ENCODE measurements at regions not wholly inside any gene's neighbourhood (a gene's known extent, or its start where the extent isn't known, plus 50 kb on each side); places are given as distances from the start of the nearest gene placed in this dataset.

GRCh38 chr15:36458411-36458810 is 121.0 kb upstream of the CDIN1 start:
- Mint-ChIP-seq H3K36me3 (peaks cover 0 to 5% (median 0%) of the 10 kb centered on the region in 3 donors), H3K27me3 (peaks cover 0 to 10% (median 3%) of the 10 kb centered on the region in 5 donors), H3K27ac (no peak overlapping the region), H3K9me3 (peaks cover 0 to 14% (median 8%) of the 10 kb centered on the region in 9 donors), H3K4me1 (no peaks in the 10 kb centered on the region), H3K4me3 (no peak overlapping the region)
- POLR2A ChIA-PET: no interaction called here
- ATAC-seq (no peak), DNase-seq (no peak)

GRCh38 chr15:36465304-36465703 is 114.1 kb upstream of the CDIN1 start:
- H3K4me1 Mint-ChIP-seq: no peaks in the 10 kb centered on the region
- H3K36me3 Mint-ChIP-seq: peaks cover 0 to 5% (median 0%) of the 10 kb centered on the region in 3 donors
- POLR2A ChIA-PET: no interaction called here
- no peak overlapping the region for H3K4me3 Mint-ChIP-seq
- H3K27ac Mint-ChIP-seq: no peak overlapping the region
- ATAC-seq (no peak), DNase-seq (no peak)
- H3K9me3 Mint-ChIP-seq: peaks cover 0 to 19% (median 11%) of the 10 kb centered on the region in 9 donors
- H3K27me3 Mint-ChIP-seq: peaks cover 0 to 19% (median 4%) of the 10 kb centered on the region in 5 donors

- peaks cover 0 to 19% (median 4%) of the 10 kb centered on the region in 5 donors for H3K27me3 Mint-ChIP-seq
- no peak overlapping the region for H3K4me3 Mint-ChIP-seq
- POLR2A ChIA-PET: no interaction called here
- no peak overlapping the region for H3K27ac Mint-ChIP-seq
- H3K4me1 Mint-ChIP-seq: no peaks in the 10 kb centered on the region
- H3K36me3 Mint-ChIP-seq: no peaks in the 10 kb centered on the region
- ATAC-seq (no peak), DNase-seq (no peak)
- H3K9me3 Mint-ChIP-seq: peaks cover 0 to 4% (median under 1%) of the 10 kb centered on the region in 9 donors
Measured at GRCh38 chr15:36468746-36469145, 110.7 kb upstream of the CDIN1 start.

GRCh38 chr15:36469311-36469966 is 110.0 kb upstream of the CDIN1 start:
- H3K4me3 Mint-ChIP-seq: no peak overlapping the region
- no peaks in the 10 kb centered on the region for H3K36me3 Mint-ChIP-seq
- no peaks in the 10 kb centered on the region for H3K4me1 Mint-ChIP-seq
- H3K27me3 Mint-ChIP-seq: peaks cover 0 to 19% (median 4%) of the 10 kb centered on the region in 5 donors
- DNase-seq: no peak
- H3K27ac Mint-ChIP-seq: no peak overlapping the region
- ATAC-seq: no peak
- POLR2A ChIA-PET: no interaction called here
- peaks cover 0 to 2% (median 0%) of the 10 kb centered on the region in 9 donors for H3K9me3 Mint-ChIP-seq

- Mint-ChIP-seq H3K36me3 (no peaks in the 10 kb centered on the region), H3K27me3 (peaks cover 0 to 11% (median 4%) of the 10 kb centered on the region in 5 donors), H3K9me3 (no peaks in the 10 kb centered on the region), H3K4me3 (no peak overlapping the region), H3K4me1 (no peaks in the 10 kb centered on the region), H3K27ac (no peak overlapping the region)
- DNase-seq (no peak), ATAC-seq (no peak)
- POLR2A ChIA-PET: no interaction called here
Measured at GRCh38 chr15:36472672-36473071, 106.8 kb upstream of the CDIN1 start.

GRCh38 chr15:36478561-36478960 is 100.9 kb upstream of the CDIN1 start:
- Mint-ChIP-seq H3K27me3 (peaks cover 0 to 8% (median 4%) of the 10 kb centered on the region in 5 donors), H3K4me3 (no peak overlapping the region), H3K4me1 (no peaks in the 10 kb centered on the region), H3K9me3 (peaks cover 0 to 5% (median 0%) of the 10 kb centered on the region in 9 donors), H3K36me3 (no peaks in the 10 kb centered on the region), H3K27ac (no peak overlapping the region)
- ATAC-seq (no peak), DNase-seq (no peak)
- POLR2A ChIA-PET: no interaction called here

GRCh38 chr15:36479200-36479896 is 100.1 kb upstream of the CDIN1 start:
- ATAC-seq: no peak
- H3K4me1 Mint-ChIP-seq: no peaks in the 10 kb centered on the region
- H3K4me3 Mint-ChIP-seq: no peak overlapping the region
- no peak overlapping the region for H3K27ac Mint-ChIP-seq
- H3K36me3 Mint-ChIP-seq: no peaks in the 10 kb centered on the region
- H3K27me3 Mint-ChIP-seq: peaks cover 0 to 8% (median 4%) of the 10 kb centered on the region in 5 donors
- POLR2A ChIA-PET: no interaction called here
- H3K9me3 Mint-ChIP-seq: peaks cover 0 to 5% (median 0%) of the 10 kb centered on the region in 9 donors
- no peak for DNase-seq

- H3K27ac Mint-ChIP-seq: no peak overlapping the region
- POLR2A ChIA-PET: no interaction called here
- peaks cover 0 to 5% (median 0%) of the 10 kb centered on the region in 9 donors for H3K9me3 Mint-ChIP-seq
- ATAC-seq: no peak
- H3K4me3 Mint-ChIP-seq: no peak overlapping the region
- DNase-seq: no peak
- no peaks in the 10 kb centered on the region for H3K4me1 Mint-ChIP-seq
- H3K36me3 Mint-ChIP-seq: no peaks in the 10 kb centered on the region
- H3K27me3 Mint-ChIP-seq: peaks cover 0 to 8% (median 4%) of the 10 kb centered on the region in 5 donors
Measured at GRCh38 chr15:36481156-36481555, 98.3 kb upstream of the CDIN1 start.

GRCh38 chr15:36483409-36483808 is 96.0 kb upstream of the CDIN1 start:
- H3K36me3 Mint-ChIP-seq: no peaks in the 10 kb centered on the region
- peaks cover 0 to 9% (median 4%) of the 10 kb centered on the region in 5 donors for H3K27me3 Mint-ChIP-seq
- no peaks in the 10 kb centered on the region for H3K4me1 Mint-ChIP-seq
- DNase-seq: no peak
- H3K27ac Mint-ChIP-seq: no peak overlapping the region
- POLR2A ChIA-PET: no interaction called here
- ATAC-seq: no peak
- H3K9me3 Mint-ChIP-seq: peaks cover 0 to 5% (median 0%) of the 10 kb centered on the region in 9 donors
- no peak overlapping the region for H3K4me3 Mint-ChIP-seq

- ATAC-seq (no peak), DNase-seq (no peak)
- Mint-ChIP-seq H3K4me3 (no peak overlapping the region), H3K27me3 (peaks cover 0 to 9% (median 4%) of the 10 kb centered on the region in 5 donors), H3K27ac (no peak overlapping the region), H3K9me3 (peaks cover 0 to 5% (median 0%) of the 10 kb centered on the region in 9 donors), H3K36me3 (no peaks in the 10 kb centered on the region), H3K4me1 (no peaks in the 10 kb centered on the region)
- POLR2A ChIA-PET: no interaction called here
Measured at GRCh38 chr15:36484038-36484778, 95.2 kb upstream of the CDIN1 start.

GRCh38 chr15:36491912-36492311 is 87.5 kb upstream of the CDIN1 start:
- H3K4me3 Mint-ChIP-seq: no peak overlapping the region
- no peak overlapping the region for H3K27ac Mint-ChIP-seq
- ATAC-seq: no peak
- peaks cover 0 to 2% (median 0%) of the 10 kb centered on the region in 9 donors for H3K9me3 Mint-ChIP-seq
- H3K4me1 Mint-ChIP-seq: no peaks in the 10 kb centered on the region
- H3K27me3 Mint-ChIP-seq: peaks cover 4 to 11% (median 6%) of the 10 kb centered on the region in 5 donors
- H3K36me3 Mint-ChIP-seq: no peaks in the 10 kb centered on the region
- no peak for DNase-seq
- POLR2A ChIA-PET: no interaction called here

GRCh38 chr15:36495456-36495991 is 83.9 kb upstream of the CDIN1 start:
- no peak overlapping the region for H3K27ac Mint-ChIP-seq
- no peaks in the 10 kb centered on the region for H3K36me3 Mint-ChIP-seq
- H3K4me1 Mint-ChIP-seq: no peaks in the 10 kb centered on the region
- no peak overlapping the region for H3K4me3 Mint-ChIP-seq
- H3K27me3 Mint-ChIP-seq: peaks cover 3 to 11% (median 6%) of the 10 kb centered on the region in 5 donors
- ATAC-seq: no peak
- no peak for DNase-seq
- POLR2A ChIA-PET: no interaction called here
- no peaks in the 10 kb centered on the region for H3K9me3 Mint-ChIP-seq

- Mint-ChIP-seq H3K4me1 (no peaks in the 10 kb centered on the region), H3K27ac (no peak overlapping the region), H3K36me3 (no peaks in the 10 kb centered on the region), H3K27me3 (peaks cover 5 to 18% (median 7%) of the 10 kb centered on the region in 5 donors), H3K4me3 (no peak overlapping the region), H3K9me3 (no peaks in the 10 kb centered on the region)
- no peak for ATAC-seq
- POLR2A ChIA-PET: no interaction called here
- no peak for DNase-seq
Measured at GRCh38 chr15:36497901-36498300, 81.5 kb upstream of the CDIN1 start.
